ENCODE measurements at regions not wholly inside any gene's neighbourhood (a gene's known extent, or its start where the extent isn't known, plus 50 kb on each side); places are given as distances from the start of the nearest gene placed in this dataset.

DNA sequence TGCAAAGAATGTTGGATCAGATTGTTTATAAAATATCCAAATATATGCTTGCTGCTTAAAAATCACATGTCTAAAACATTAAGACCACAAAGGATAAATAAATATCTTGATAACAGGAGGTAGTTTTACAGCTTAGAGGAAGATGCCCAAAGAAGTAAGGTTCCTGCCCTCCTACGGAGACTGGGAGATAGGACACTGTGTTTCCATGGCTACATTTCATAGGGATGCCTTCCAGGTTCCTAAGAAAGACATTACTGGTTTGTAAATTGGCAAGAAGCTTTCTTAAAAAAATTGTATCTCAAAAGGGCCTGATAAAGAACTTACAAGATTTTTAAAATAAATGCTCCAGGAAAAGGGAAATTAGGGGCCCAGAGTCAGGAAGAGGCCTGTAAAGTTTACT, 437.2 kb downstream of the HINT1 start:
- H3K4me3 ChIP-seq = no peak overlapping the region
- no peaks in the 10 kb centered on the region for H3K36me3 ChIP-seq
- no peak overlapping the region for H3K27ac ChIP-seq
- H3K4me1 ChIP-seq = no peaks in the 10 kb centered on the region
- no peaks in the 10 kb centered on the region for H3K27me3 ChIP-seq
- TF ChIP-seq CTCF (IDR thresholded peaks at IDR 0.05) = no peak
- intact Hi-C loops (cut with DNase I) = no loop called here
- DNase-seq (ENCODE audit: low spot score in 2 of 2) = no peak
- no peaks in the 10 kb centered on the region for H3K9me3 ChIP-seq

GRCh38 chr5:130724658-130725057, 440.4 kb downstream of the HINT1 start:
- H3K9me3 ChIP-seq = no peaks in the 10 kb centered on the region
- no peak for DNase-seq (ENCODE audit: low spot score in 2 of 2)
- no peak overlapping the region for H3K4me3 ChIP-seq
- no peaks in the 10 kb centered on the region for H3K27me3 ChIP-seq
- no peaks in the 10 kb centered on the region for H3K36me3 ChIP-seq
- TF ChIP-seq CTCF (IDR thresholded peaks at IDR 0.05) = no peak
- H3K27ac ChIP-seq = no peak overlapping the region
- intact Hi-C loops (cut with DNase I) = loop anchor here (5.0 kb wide), 1 partner anchor 827 kb away; no protein-coding TSS in a partner anchor
- no peaks in the 10 kb centered on the region for H3K4me1 ChIP-seq

- intact Hi-C loops (cut with DNase I) = loop anchor here (5.0 kb wide), 1 partner anchor 823 kb away; no protein-coding TSS in a partner anchor
- Histone ChIP-seq H3K9me3 (no peaks in the 10 kb centered on the region), H3K4me1 (no peaks in the 10 kb centered on the region), H3K27me3 (no peaks in the 10 kb centered on the region), H3K27ac (no peak overlapping the region), H3K36me3 (no peaks in the 10 kb centered on the region), H3K4me3 (no peak overlapping the region)
- TF ChIP-seq CTCF (IDR thresholded peaks at IDR 0.05) = peak in 1 of 3 experiments; percentile 48
- no peak for DNase-seq (ENCODE audit: low spot score in 2 of 2)
These were observed 444.7 kb downstream of the HINT1 start for GRCh38 chr5:130720355-130720754.

DNA sequence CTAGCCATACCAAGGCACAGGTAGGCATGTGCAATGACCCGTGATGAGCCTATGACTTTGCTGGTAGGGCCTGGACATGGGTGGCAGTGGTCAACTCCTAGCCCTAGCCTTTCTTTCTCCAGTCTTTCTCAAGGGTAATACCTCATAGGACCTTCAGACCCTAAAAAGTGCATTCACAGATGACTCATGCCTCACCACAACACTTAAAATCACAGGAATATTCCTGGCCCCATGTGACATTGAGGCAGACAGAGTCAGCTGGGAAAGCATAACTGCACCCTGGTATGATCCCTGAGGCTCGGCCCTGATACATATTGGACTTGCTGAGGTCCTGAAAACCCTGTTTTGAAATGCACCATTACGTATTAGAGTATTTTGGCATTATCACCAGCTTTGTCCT, 449.5 kb downstream of the HINT1 start:
- H3K9me3 ChIP-seq = no peaks in the 10 kb centered on the region
- no peaks in the 10 kb centered on the region for H3K27me3 ChIP-seq
- no peak for DNase-seq (ENCODE audit: low spot score in 2 of 2)
- no peak overlapping the region for H3K27ac ChIP-seq
- no peaks in the 10 kb centered on the region for H3K4me1 ChIP-seq
- no peak overlapping the region for H3K4me3 ChIP-seq
- no peaks in the 10 kb centered on the region for H3K36me3 ChIP-seq
- TF ChIP-seq CTCF (IDR thresholded peaks at IDR 0.05) = no peak
- intact Hi-C loops (cut with DNase I) = no loop called here

DNA sequence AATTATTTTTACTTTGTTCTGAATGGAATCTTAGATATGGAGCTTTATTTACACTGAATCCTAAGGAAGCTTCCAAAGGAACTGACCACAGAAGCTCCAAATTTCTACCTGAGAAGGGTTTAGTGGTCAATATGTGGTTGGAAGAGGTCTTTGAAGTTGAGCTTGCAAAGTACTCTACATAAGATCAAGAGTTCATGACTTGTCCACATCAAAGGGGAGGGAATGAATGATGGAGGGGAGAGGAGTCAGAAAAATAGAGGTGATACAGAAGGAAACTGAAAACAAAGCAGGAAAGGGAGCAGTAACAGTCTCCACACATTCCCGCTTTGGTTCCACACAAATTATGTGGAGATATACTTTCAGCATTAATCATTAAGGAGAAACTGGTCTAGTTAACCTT, 450.9 kb downstream of the HINT1 start:
- Histone ChIP-seq H3K27me3 (no peaks in the 10 kb centered on the region), H3K4me1 (no peaks in the 10 kb centered on the region), H3K36me3 (no peaks in the 10 kb centered on the region), H3K9me3 (no peaks in the 10 kb centered on the region), H3K4me3 (no peak overlapping the region), H3K27ac (no peak overlapping the region)
- no peak for TF ChIP-seq CTCF (IDR thresholded peaks at IDR 0.05)
- intact Hi-C loops (cut with DNase I) = no loop called here
- DNase-seq (ENCODE audit: low spot score in 2 of 2) = no peak

DNA sequence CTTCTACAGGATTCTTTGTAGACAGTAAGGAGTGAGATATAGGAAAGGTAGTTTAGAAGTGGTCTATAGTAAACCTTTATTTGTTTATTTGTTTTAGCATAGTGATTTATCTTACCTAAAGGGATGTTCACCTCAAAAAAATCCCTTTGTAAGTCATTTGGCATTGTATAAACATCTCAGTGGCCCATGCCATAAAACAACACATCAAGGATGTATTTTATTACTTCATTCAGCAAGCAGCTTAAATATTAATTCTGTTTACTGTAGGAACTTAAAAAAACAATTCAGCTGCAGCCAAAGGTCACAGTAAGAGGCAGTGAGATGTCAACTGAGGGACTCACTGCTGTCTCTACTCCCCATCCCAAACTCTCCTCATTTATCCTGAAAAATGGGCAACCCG, 452.7 kb downstream of the HINT1 start:
- no peak overlapping the region for H3K27ac ChIP-seq
- H3K36me3 ChIP-seq = no peaks in the 10 kb centered on the region
- no peaks in the 10 kb centered on the region for H3K9me3 ChIP-seq
- TF ChIP-seq CTCF (IDR thresholded peaks at IDR 0.05) = no peak
- DNase-seq (ENCODE audit: low spot score in 2 of 2) = no peak
- intact Hi-C loops (cut with DNase I) = no loop called here
- H3K4me1 ChIP-seq = no peaks in the 10 kb centered on the region
- H3K27me3 ChIP-seq = no peaks in the 10 kb centered on the region
- no peak overlapping the region for H3K4me3 ChIP-seq

Measured in ascending aorta (tissue), 2 donors.